PC-3 (cell line): ENCODE measurements at regions not wholly inside any gene's neighbourhood (a gene's known extent, or its start where the extent isn't known, plus 50 kb on each side); places are given as distances from the start of the nearest gene placed in this dataset.

Experiments
- CTCF ChIP-seq: fragments of 300-600 bp; sonication (generic); conservative IDR thresholded peaks from 2 replicates; pipeline ENCODE4 v1.5.1; 2017; ENCODE audit warnings: antibody characterized with exemption, low read depth, mild to moderate bottlenecking, low read length
- EZH2 ChIP-seq: fragments of 300-600 bp; sonication (generic); IDR thresholded peaks from one replicate; pipeline ENCODE4 v1.6.1; 2017; ENCODE audit warnings: antibody characterized with exemption, mild to moderate bottlenecking, low read length; ENCODE audit not compliant: unreplicated experiment

DNA sequence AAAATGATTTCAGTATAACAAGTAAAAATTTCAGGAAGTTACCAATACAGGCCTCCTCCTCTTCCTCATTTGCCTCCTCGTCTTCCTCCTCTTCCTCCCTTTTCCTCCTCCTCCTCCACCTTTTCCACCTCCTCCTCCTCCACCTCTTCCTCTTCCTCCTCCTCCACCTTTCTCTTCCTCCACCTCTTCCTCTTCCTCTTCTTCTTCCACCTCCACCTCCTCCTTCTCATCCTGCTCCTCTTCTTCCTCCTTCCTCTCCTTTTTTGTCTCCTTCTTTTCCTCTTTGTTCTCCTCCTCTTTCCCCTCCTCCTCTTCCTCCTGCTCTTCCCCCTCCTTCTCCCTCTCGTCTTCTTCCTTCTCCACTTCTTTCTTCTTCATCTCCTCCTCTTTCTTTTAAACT lies 94.4 kb upstream of the SFMBT2 start:
- TF ChIP-seq CTCF (no peak), EZH2 (no peak)
